ENCODE measurements at regions not wholly inside any gene's neighbourhood (a gene's known extent, or its start where the extent isn't known, plus 50 kb on each side); places are given as distances from the start of the nearest gene placed in this dataset.

DNA sequence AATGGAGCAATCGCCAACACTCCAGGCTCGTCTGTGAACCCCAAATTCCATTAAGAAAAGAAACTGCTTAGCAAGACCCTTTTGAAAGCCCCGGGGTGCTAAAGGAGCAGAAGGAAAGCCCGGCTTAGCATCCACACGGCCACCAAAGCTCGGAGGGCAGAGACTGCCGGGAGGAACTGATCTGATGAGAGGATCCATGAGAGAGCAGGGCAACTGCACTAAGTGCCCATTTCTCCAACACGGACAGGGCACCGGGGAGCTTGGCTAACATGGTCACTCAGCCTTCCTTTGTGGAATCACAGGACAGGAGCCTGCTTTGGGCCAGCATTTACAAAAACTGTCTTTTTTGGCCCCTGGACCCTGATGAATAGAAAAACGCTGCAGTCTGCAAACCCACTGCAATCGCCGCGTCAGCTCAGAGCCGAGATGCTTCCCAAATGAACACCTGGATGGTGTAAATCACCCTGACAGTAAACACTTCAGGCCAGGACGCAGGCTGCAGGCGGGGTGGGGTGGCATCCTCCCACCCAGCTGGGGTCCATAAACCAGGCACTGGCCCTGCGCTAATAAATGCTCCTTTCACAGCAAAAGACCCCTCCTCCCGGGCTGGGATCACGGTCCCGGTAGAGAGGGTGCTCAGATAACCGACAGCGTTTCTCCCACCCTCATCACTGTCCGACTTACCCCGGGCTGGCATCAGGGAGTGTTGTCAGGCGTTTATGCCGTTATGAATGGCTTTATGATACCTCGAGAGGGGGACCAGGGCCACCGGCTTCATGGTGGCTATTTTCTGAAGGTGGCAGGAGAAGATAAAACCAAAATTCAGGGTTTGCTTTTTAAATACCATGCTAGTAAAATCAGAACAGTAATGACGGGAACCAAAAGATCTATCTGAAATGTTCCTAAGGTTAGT is 299.5 kb downstream of the IRF8 start:
- Histone ChIP-seq H3K27me3 (ENCODE audit: low read depth) (peaks cover 89% of the 10 kb centered on the region), H3K36me3 (no peaks in the 10 kb centered on the region), H3K4me1 (peaks cover 5% of the 10 kb centered on the region), H3K9me3 (replicated peaks) (no peaks in the 10 kb centered on the region), H3K4me3 (no peak overlapping the region), H3K27ac (replicated peaks) (no peak overlapping the region)
- TF ChIP-seq, protein P1, sequence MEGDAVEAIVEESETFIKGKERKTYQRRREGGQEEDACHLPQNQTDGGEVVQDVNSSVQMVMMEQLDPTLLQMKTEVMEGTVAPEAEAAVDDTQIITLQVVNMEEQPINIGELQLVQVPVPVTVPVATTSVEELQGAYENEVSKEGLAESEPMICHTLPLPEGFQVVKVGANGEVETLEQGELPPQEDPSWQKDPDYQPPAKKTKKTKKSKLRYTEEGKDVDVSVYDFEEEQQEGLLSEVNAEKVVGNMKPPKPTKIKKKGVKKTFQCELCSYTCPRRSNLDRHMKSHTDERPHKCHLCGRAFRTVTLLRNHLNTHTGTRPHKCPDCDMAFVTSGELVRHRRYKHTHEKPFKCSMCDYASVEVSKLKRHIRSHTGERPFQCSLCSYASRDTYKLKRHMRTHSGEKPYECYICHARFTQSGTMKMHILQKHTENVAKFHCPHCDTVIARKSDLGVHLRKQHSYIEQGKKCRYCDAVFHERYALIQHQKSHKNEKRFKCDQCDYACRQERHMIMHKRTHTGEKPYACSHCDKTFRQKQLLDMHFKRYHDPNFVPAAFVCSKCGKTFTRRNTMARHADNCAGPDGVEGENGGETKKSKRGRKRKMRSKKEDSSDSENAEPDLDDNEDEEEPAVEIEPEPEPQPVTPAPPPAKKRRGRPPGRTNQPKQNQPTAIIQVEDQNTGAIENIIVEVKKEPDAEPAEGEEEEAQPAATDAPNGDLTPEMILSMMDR (IDR thresholded peaks at IDR 0.05; ENCODE audit: borderline replicate concordance): no peak
- DNase-seq: no peak
- intact Hi-C loops (cut with micrococcal nuclease): no loop called here

DNA sequence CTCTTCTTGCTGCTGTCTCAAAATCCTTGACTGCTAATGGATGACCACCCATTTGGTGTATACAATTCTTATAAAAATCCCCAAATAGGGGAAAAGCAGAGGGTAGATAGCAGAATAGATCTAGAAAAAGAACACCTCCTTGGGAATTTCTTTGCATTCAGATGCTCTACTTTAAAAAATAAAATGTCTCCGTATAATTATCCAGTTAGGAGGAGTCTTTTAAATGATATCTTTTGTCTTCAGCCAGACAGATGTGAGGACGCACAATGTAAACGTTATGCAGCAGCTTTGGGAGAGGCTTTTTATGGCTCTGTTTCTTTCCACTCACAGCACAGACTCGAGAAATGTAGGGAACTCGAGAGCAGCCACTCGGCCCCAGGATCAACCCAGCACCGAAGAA is 300.2 kb downstream of the IRF8 start:
- no peak overlapping the region for H3K27ac ChIP-seq (replicated peaks)
- peaks cover 5% of the 10 kb centered on the region for H3K4me1 ChIP-seq
- no peak for DNase-seq
- TF ChIP-seq, protein P1 (IDR thresholded peaks at IDR 0.05; ENCODE audit: borderline replicate concordance): no peak
- no peaks in the 10 kb centered on the region for H3K36me3 ChIP-seq
- no peaks in the 10 kb centered on the region for H3K9me3 ChIP-seq (replicated peaks)
- peaks cover 82% of the 10 kb centered on the region for H3K27me3 ChIP-seq (ENCODE audit: low read depth)
- intact Hi-C loops (cut with micrococcal nuclease): no loop called here
- H3K4me3 ChIP-seq: no peak overlapping the region

DNA sequence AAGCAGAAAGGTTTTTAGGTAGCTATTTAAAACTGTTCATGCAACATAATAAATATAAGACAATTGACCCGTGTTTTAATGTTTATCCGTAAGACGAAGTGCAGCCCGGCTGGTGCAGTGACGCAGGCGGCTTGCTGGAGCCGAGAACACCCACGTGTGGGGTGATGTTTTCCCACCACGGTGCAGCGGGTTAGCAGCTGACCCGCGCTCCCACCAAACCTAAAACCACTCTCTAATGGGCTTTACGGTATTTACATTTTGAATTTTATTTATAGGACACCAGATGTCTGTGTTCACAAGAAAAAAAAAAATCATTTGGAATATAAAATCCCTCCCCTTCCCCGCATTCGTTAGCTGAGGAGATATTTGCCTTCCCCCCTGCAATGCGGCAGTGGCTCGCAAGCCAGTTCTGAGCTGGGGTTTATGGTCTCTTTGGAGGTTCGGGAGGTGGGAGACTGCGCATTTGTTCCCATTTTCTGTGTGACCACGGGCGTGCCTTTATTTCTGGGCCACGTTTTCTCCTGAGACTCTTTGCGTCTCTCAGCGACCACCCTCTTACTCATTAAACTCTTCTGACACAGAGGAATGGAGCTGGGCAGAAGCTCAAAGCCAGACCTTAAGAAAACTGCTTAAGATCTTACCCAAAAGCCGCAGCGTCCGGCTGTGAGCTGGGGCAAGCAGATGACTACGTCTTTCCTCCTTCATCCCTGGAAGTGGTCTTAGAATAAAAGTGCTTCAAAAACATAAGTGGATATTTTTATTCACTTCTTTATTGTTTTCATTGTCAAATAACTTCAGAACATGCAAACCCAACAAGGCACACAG is 301.1 kb downstream of the IRF8 start:
- DNase-seq: no peak
- H3K36me3 ChIP-seq: no peaks in the 10 kb centered on the region
- H3K4me3 ChIP-seq: no peak overlapping the region
- no peak overlapping the region for H3K27ac ChIP-seq (replicated peaks)
- H3K9me3 ChIP-seq (replicated peaks): no peaks in the 10 kb centered on the region
- intact Hi-C loops (cut with micrococcal nuclease): no loop called here
- peaks cover 73% of the 10 kb centered on the region for H3K27me3 ChIP-seq (ENCODE audit: low read depth)
- TF ChIP-seq, protein P1 (IDR thresholded peaks at IDR 0.05; ENCODE audit: borderline replicate concordance): no peak
- peaks cover 5% of the 10 kb centered on the region for H3K4me1 ChIP-seq

DNA sequence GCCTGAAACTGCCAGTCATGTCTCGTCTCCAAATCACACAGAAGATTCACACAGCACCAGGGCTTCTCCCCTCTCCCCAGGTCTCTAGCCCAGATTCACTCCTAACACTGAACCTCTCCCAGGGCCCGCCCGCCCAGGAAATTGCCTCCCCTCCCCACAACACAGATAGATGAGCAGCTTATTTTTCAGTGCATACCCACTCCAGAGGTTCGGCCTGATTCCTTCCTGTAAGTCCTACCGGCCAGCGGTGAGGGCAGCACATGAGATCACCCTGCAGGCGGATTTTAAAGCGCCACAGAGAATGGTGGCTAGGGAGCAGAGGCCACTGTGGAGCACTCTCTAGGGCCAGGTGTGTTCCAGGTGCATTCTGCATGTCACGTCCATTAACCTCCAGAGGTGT is 301.8 kb downstream of the IRF8 start:
- H3K4me3 ChIP-seq: no peak overlapping the region
- intact Hi-C loops (cut with micrococcal nuclease): no loop called here

DNA sequence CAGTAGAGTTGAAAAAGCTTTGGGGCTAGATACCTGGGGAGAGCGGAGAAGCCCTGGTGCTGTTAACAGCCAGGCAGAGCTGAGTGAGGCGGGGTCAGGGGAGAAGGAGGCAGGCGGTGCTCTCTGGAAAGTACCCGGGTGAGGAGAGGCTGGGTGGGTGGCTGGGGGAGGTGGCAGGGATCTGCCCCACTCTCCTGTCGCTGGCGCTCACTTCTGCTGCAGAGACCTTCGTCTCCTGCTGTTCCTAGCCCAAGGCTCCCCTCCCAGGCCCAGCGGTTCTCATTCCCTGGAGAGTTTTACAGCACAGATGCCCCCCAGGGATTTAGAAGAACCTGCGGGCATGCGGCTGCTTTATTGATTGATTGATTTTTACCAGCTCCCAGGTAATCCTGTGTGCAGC is 302.8 kb downstream of the IRF8 start:
- Histone ChIP-seq H3K27me3 (ENCODE audit: low read depth) (peaks cover 58% of the 10 kb centered on the region), H3K4me3 (no peak overlapping the region)

More for the DNA sequence above, 301.8 kb downstream of the IRF8 start:
- Histone ChIP-seq H3K27me3 (ENCODE audit: low read depth) (peaks cover 66% of the 10 kb centered on the region), H3K9me3 (replicated peaks) (no peaks in the 10 kb centered on the region), H3K27ac (replicated peaks) (no peak overlapping the region), H3K36me3 (no peaks in the 10 kb centered on the region), H3K4me1 (peaks cover 5% of the 10 kb centered on the region)
- DNase-seq: no peak
- TF ChIP-seq, protein P1 (IDR thresholded peaks at IDR 0.05; ENCODE audit: borderline replicate concordance): no peak

More for the DNA sequence above, 302.8 kb downstream of the IRF8 start:
- intact Hi-C loops (cut with micrococcal nuclease): no loop called here
- H3K36me3 ChIP-seq: no peaks in the 10 kb centered on the region
- no peak for DNase-seq
- TF ChIP-seq, protein P1 (IDR thresholded peaks at IDR 0.05; ENCODE audit: borderline replicate concordance): no peak
- H3K4me1 ChIP-seq: no peaks in the 10 kb centered on the region
- no peaks in the 10 kb centered on the region for H3K9me3 ChIP-seq (replicated peaks)
- no peak overlapping the region for H3K27ac ChIP-seq (replicated peaks)
